OCI-LY3 (cell line): ENCODE measurements at regions not wholly inside any gene's neighbourhood (a gene's known extent, or its start where the extent isn't known, plus 50 kb on each side); places are given as distances from the start of the nearest gene placed in this dataset.

Source experiments
- EZH2phosphoT487 ChIP-seq: fragments of 200-600 bp; shearing (Covaris generic); IDR thresholded peaks from 2 replicates; pipeline ENCODE4 v1.6.1; 2018; ENCODE audit warnings: antibody characterized with exemption, mixed run types, low read depth
- TF ChIP-seq, protein P1 (sequence below): fragments of 200-600, 300-600 bp; sonication (generic); IDR thresholded peaks from 2 replicates; pipeline ENCODE4 v1.5.1; 2014; ENCODE audit warnings: antibody characterized with exemption, low read length, low read depth

DNA sequence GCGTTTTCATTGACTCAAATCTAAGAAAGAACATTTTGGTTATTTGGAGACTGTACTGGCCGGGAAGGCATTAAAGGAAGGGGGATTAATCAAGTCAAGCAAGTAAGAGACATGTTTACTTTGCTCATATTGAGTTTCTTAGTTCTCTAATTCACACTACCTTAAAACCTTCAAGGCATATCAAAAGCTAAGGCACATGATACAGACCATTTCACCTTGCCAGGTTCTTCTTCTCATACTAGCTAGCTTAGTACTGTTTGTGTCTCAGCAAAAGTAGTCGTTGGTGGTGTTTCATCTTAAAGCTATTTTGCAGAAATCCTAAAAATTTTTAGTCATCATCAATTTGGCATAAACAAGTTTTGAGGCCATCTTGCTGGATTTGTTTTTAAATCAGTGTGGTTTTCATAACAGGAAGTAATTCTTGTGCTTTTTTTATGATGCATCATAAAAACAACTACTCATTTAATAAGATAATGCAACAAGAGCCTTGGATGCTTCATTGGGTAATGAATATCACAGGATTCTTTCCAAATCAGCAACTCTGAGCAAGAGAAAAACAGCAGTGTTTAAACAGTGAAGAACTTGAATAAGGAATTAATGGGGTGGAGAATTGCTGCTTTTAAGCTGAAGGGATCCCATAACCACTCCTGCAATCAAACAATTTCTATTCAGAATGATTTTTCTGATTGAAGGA is 425.3 kb downstream of the EPM2A start:
- TF ChIP-seq, protein P1, sequence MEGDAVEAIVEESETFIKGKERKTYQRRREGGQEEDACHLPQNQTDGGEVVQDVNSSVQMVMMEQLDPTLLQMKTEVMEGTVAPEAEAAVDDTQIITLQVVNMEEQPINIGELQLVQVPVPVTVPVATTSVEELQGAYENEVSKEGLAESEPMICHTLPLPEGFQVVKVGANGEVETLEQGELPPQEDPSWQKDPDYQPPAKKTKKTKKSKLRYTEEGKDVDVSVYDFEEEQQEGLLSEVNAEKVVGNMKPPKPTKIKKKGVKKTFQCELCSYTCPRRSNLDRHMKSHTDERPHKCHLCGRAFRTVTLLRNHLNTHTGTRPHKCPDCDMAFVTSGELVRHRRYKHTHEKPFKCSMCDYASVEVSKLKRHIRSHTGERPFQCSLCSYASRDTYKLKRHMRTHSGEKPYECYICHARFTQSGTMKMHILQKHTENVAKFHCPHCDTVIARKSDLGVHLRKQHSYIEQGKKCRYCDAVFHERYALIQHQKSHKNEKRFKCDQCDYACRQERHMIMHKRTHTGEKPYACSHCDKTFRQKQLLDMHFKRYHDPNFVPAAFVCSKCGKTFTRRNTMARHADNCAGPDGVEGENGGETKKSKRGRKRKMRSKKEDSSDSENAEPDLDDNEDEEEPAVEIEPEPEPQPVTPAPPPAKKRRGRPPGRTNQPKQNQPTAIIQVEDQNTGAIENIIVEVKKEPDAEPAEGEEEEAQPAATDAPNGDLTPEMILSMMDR = no peak
- TF ChIP-seq EZH2phosphoT487 = no peak
